Lower leg skin (tissue), 3 donors: ENCODE measurements at regions not wholly inside any gene's neighbourhood (a gene's known extent, or its start where the extent isn't known, plus 50 kb on each side); places are given as distances from the start of the nearest gene placed in this dataset.

ENCODE experiments used
- POLR2A ChIP-seq, 2 donors: fragments of 450-650 bp; IDR thresholded peaks; one replicate each; pipeline ENCODE4 v1.6.1; 2016 to 2017; ENCODE audit warnings: antibody characterized with exemption in 2 of 2, mild to moderate bottlenecking in 1 of 2, moderate library complexity in 1 of 2
- TF ChIP-seq, protein P1 (sequence below), 3 donors: fragments of 450-650 bp; IDR thresholded peaks; one replicate each; pipeline ENCODE4 v1.5.1; 2016; ENCODE audit warnings: antibody characterized with exemption in 3 of 3, mild to moderate bottlenecking in 3 of 3, moderate library complexity in 2 of 3

GRCh38 chr4:171710743-171711142 lies 102.5 kb upstream of the GALNTL6 start:
- no peak for TF ChIP-seq POLR2A (IDR thresholded peaks at IDR 0.05)
- TF ChIP-seq, protein P1, sequence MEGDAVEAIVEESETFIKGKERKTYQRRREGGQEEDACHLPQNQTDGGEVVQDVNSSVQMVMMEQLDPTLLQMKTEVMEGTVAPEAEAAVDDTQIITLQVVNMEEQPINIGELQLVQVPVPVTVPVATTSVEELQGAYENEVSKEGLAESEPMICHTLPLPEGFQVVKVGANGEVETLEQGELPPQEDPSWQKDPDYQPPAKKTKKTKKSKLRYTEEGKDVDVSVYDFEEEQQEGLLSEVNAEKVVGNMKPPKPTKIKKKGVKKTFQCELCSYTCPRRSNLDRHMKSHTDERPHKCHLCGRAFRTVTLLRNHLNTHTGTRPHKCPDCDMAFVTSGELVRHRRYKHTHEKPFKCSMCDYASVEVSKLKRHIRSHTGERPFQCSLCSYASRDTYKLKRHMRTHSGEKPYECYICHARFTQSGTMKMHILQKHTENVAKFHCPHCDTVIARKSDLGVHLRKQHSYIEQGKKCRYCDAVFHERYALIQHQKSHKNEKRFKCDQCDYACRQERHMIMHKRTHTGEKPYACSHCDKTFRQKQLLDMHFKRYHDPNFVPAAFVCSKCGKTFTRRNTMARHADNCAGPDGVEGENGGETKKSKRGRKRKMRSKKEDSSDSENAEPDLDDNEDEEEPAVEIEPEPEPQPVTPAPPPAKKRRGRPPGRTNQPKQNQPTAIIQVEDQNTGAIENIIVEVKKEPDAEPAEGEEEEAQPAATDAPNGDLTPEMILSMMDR (IDR thresholded peaks at IDR 0.05): no peak
